ENCODE measurements at regions not wholly inside any gene's neighbourhood (a gene's known extent, or its start where the extent isn't known, plus 50 kb on each side); places are given as distances from the start of the nearest gene placed in this dataset.

- H3K9me2 ChIP-seq (replicated peaks; ENCODE audit: low read depth, low read length): no peaks in the 10 kb centered on the region
- no peaks in the 10 kb centered on the region for H3K4me1 ChIP-seq (ENCODE audit: insufficient read depth, low read length, poor library complexity, severe bottlenecking)
- no peaks in the 10 kb centered on the region for H3K79me2 ChIP-seq (ENCODE audit: insufficient read depth, low read length)
- no peaks in the 10 kb centered on the region for H3K9me3 ChIP-seq (ENCODE audit: insufficient read depth, low read depth, low read length)
- H3K4me3 ChIP-seq (ENCODE audit: low read length, poor library complexity, severe bottlenecking): no peak overlapping the region
- H4K20me1 ChIP-seq (ENCODE audit: insufficient read depth, low read length, poor library complexity, severe bottlenecking): no peaks in the 10 kb centered on the region
- no peak overlapping the region for H3K4me2 ChIP-seq (ENCODE audit: low read depth, low read length, poor library complexity, severe bottlenecking)
- H3K27me3 ChIP-seq (ENCODE audit: insufficient read depth, low read length, poor library complexity, severe bottlenecking): no peaks in the 10 kb centered on the region
- no peak overlapping the region for H2AFZ ChIP-seq (ENCODE audit: low read length)
- no peak overlapping the region for H3K9ac ChIP-seq (ENCODE audit: low read depth, low read length, poor library complexity, severe bottlenecking)
- H3K36me3 ChIP-seq (ENCODE audit: insufficient read depth, low read length): no peaks in the 10 kb centered on the region
- no peaks in the 10 kb centered on the region for H3F3A ChIP-seq (ENCODE audit: low read depth)
- TF ChIP-seq CTCF (conservative IDR thresholded peaks at IDR 0.05; ENCODE audit: low read length): no peak
- no peak for TF ChIP-seq EZH2phosphoT487 (IDR thresholded peaks at IDR 0.05; ENCODE audit: borderline replicate concordance)
These were observed 90.0 kb downstream of the FAM174B start for GRCh38 chr15:92565351-92566125.

- Histone ChIP-seq H3K4me3 (ENCODE audit: low read length, poor library complexity, severe bottlenecking) (no peak overlapping the region), H3K9ac (ENCODE audit: low read depth, low read length, poor library complexity, severe bottlenecking) (no peak overlapping the region), H3K4me2 (ENCODE audit: low read depth, low read length, poor library complexity, severe bottlenecking) (no peak overlapping the region), H2AFZ (ENCODE audit: low read length) (no peak overlapping the region), H3K4me1 (ENCODE audit: insufficient read depth, low read length, poor library complexity, severe bottlenecking) (no peaks in the 10 kb centered on the region), H4K20me1 (ENCODE audit: insufficient read depth, low read length, poor library complexity, severe bottlenecking) (no peaks in the 10 kb centered on the region), H3K36me3 (ENCODE audit: insufficient read depth, low read length) (no peaks in the 10 kb centered on the region), H3K27me3 (ENCODE audit: insufficient read depth, low read length, poor library complexity, severe bottlenecking) (no peaks in the 10 kb centered on the region), H3F3A (ENCODE audit: low read depth) (no peaks in the 10 kb centered on the region), H3K9me2 (replicated peaks; ENCODE audit: low read depth, low read length) (no peaks in the 10 kb centered on the region), H3K79me2 (ENCODE audit: insufficient read depth, low read length) (no peaks in the 10 kb centered on the region), H3K9me3 (ENCODE audit: insufficient read depth, low read depth, low read length) (no peaks in the 10 kb centered on the region)
- TF ChIP-seq EZH2phosphoT487 (IDR thresholded peaks at IDR 0.05; ENCODE audit: borderline replicate concordance): no peak
- TF ChIP-seq CTCF (conservative IDR thresholded peaks at IDR 0.05; ENCODE audit: low read length): no peak
These were observed 93.8 kb downstream of the FAM174B start for GRCh38 chr15:92561754-92562153.

GRCh38 chr15:92553317-92553716 is 102.3 kb downstream of the FAM174B start:
- TF ChIP-seq CTCF (conservative IDR thresholded peaks at IDR 0.05; ENCODE audit: low read length): no peak
- no peak for TF ChIP-seq EZH2phosphoT487 (IDR thresholded peaks at IDR 0.05; ENCODE audit: borderline replicate concordance)
- H3F3A ChIP-seq (ENCODE audit: low read depth): no peaks in the 10 kb centered on the region

More at GRCh38 chr15:92553317-92553716, 102.3 kb downstream of the FAM174B start:
- Histone ChIP-seq H3K9me2 (replicated peaks; ENCODE audit: low read depth, low read length) (no peaks in the 10 kb centered on the region), H3K4me3 (ENCODE audit: low read length, poor library complexity, severe bottlenecking) (no peak overlapping the region), H3K4me1 (ENCODE audit: insufficient read depth, low read length, poor library complexity, severe bottlenecking) (no peaks in the 10 kb centered on the region), H2AFZ (ENCODE audit: low read length) (no peak overlapping the region), H3K9me3 (ENCODE audit: insufficient read depth, low read depth, low read length) (no peaks in the 10 kb centered on the region), H3K9ac (ENCODE audit: low read depth, low read length, poor library complexity, severe bottlenecking) (no peak overlapping the region), H3K79me2 (ENCODE audit: insufficient read depth, low read length) (no peaks in the 10 kb centered on the region), H3K4me2 (ENCODE audit: low read depth, low read length, poor library complexity, severe bottlenecking) (no peak overlapping the region), H3K36me3 (ENCODE audit: insufficient read depth, low read length) (no peaks in the 10 kb centered on the region), H4K20me1 (ENCODE audit: insufficient read depth, low read length, poor library complexity, severe bottlenecking) (no peaks in the 10 kb centered on the region), H3K27me3 (ENCODE audit: insufficient read depth, low read length, poor library complexity, severe bottlenecking) (no peaks in the 10 kb centered on the region)

All from Loucy (cell line).